Nucleus accumbens (tissue), 56 donors: ENCODE measurements at regions not wholly inside any gene's neighbourhood (a gene's known extent, or its start where the extent isn't known, plus 50 kb on each side); places are given as distances from the start of the nearest gene placed in this dataset.
A peak's percentile ranks its signal among the peaks of the same experiment; 100 is the strongest.

ENCODE experiments used
- DNase-seq, 56 donors: peaks; one replicate each; lab custom pipeline; 2025; lab: John Stamatoyannopoulos, UW

DNA sequence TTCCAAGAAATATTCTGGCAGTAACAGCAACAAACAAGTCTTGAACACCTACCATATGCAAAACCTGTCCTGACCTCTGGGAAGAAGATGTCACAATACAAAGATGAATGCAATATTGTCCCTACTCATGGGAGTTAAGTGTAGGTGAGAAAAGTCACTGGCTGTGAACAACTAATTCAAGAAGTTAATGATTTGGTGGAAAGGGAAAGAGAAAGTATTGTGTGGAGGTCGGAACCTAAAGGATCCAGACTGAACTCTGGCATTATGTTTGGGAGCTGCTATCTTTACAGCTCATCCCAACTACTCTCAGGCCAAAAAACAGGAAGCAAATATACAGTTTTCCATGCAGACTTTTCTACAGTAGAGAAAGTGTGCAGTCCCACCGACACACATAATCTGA, 285.3 kb upstream of the PRDM1 start:
- DNase-seq, result no peak

DNA sequence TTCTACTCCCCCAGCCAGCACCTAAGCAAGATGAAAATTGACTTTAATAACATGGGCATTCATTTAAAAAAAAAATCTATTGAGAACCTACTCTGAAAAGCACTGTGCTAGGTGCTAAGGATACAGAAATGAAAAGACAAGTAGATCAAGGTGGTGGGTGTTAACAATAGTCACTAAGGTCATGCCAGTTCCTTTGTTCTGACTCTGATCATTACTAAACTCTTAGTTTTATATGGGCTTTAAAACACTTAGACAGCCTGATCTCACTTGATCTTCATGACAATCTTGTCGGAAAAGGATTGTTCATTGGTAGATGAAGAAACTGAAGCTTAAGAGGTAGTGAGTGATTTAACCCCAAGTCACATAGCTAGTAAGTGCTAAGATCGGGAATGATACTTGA, 285.7 kb upstream of the PRDM1 start:
- DNase-seq, result no peak

DNA sequence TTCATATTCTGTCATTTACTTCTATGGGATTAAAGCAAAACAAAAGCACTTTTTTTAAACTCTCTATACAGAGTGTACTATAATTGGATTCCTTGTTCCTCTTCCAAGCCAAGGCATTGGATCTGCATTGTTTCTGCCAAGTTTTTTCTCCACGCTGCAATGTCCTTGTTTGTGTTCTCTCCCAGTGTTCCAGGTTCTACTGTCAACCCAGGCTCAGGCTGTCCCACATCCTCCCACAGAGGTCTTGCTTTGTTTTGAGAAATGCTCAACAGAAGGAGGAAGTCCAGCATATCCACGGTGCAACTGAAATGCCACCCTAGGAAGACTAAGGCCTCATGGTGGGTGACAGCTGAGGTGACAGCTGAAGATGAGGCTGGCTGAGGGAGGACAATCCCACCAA, 287.1 kb upstream of the PRDM1 start:
- DNase-seq, result no peak

DNA sequence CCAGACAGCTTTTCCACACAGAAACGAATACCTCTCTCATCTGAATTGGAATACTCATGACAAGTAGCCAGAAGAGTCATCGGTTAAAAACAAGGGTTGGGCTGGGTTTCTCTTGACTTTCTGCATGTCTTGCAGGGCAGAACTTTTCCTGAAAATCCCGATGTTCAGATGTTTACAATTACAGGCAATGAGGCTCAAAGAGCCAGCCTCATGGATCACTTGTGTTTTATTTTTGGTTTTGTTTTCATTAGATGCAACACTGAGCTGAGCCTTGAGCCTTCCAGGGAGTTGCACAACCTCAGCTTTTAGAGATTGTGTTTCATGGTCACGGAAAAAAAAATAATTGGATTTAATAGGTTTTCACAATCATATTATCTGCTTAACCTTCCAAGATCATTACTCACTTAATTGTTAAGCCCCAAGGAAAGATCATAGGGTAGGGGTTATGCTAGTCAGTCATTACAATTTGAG, 288.1 kb upstream of the PRDM1 start:
- no peak for DNase-seq

DNA sequence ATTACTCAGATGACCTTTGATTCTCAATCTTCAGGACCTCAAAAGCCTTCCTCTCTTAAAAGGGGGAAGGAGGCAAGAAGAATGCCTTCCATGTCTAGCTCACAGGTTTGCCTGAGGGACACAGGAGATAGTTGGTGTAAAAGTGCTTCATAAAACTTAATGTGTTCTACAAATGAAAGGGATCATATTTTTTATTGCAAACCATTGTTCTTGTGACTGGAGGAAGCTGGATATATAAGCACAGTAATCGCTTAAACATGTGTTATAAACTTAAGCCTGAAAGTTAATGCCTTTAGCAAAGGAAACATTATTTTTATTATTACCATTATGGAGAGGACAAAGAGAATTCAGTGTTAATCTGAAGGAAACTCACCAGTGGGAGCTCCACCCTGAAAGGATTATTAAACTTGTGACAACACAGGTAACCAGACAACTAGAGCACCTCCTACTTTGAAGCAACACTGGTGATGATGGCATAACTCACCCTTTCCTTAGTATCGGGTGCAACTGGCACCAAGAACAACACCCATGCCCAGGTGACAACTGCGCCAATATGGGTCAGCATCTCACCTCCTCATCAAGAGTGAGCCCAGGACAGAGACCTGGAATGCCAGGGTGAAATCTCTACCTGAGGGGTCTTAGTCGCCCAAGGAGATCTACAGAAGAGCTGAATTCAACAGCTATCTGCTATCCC, 288.7 kb upstream of the PRDM1 start:
- DNase-seq, result no peak

DNA sequence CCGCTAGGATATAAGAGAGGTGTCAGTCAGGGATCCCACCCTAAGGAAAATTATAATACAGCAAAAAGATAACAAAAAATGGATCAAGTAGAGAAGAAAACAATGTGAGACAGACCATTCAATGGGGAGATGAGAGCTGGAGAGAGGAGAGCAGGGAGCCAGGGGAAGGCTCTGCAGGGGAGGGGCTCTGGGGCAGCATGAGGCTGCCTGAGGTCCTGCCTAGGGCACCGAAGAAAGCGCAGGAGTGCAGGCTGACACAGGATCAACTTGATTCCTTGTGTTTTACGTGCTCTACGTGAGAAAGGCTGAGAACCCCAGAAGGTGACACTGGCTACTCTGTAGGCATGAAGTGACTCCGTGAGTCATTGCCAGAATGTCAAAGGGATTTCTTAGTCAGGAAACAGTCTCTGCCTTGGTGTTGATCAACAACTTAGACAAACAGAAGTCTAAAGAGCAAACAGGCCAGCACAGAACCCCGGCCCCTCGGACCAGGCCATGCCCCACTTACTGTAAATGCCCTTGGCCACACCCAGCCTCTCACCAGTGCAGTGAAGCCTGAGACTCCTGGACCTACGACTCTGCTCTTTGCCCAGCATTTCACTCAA, 290.1 kb upstream of the PRDM1 start:
- DNase-seq, result no peak

DNA sequence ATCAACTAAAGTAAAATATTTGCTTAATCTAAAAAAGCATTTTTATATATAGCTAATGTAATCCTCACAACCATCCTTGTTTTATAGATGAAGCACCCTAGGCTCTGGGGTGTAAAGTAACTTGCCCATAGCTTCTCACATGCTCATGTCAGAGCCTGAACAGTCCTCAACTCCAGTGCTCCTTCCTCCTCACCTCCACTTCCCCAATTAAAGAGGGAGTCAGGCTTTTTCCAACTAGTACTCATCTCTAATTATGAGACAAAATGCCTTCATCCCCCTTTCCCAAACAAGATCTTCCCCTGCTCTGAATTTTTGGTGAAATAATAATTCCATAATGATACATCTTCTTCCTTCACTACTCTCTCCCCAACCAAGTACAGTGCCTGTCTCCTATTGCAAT, 290.8 kb upstream of the PRDM1 start:
- DNase-seq, result no peak

DNA sequence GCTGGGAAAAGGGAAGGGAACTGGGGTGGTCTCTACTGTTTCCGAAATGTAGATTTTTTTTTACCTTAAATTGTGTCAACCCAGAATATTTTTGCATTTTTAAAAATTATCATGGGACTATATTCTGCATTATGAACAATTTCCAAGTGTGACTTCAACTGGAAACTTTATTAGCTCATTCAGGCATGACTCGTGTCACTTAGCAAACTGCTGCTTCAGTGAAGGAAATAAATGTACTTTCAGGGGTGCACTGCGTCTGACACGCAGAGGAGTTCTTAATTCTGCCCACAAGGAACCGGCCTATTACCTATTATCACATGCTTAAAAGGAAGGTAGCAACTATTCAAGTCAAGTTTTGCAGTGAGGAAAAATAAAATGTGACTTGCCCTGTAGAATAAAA, 291.3 kb upstream of the PRDM1 start:
- no peak for DNase-seq

DNA sequence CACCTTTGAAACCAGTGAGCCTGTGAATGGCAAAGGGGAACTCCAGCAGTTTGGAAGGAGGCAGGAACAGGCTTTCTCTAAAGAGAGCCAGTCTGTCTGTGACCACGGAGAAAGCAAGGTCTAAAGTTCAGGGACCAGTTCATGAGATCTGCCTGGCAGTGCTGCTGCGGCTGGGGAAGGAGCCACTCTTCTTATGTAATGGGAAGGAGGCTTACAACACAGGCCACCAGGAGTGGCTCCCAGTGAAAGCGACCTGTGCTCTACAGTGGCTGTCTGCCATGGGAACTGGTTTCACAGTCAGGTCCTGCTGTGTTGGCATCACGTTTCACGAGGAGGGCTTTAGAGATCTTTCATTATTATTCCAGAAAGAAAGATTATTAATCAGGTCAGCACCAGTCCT, 291.9 kb upstream of the PRDM1 start:
- DNase-seq, result peak in 9 of 56 donors; percentile 7 to 39 (median 17)

DNA sequence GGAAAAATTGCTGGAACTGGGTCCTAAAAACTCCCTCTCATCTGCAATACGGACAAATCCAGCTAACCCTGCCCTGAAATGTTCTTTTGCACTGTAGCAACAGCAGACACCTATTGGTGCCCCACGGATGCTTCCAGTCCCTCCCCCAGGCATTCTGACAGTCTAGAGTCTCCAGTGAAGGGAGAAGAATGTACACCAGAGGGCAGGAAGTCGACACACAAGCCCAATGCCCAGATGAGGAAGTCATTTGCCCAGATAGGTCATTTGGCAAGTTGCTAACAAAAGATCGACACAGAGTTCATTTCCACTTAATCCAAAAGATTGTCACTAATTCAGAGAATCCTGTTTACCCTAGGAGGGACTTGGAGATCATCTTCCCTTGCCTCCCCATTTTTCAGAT, 293.0 kb upstream of the PRDM1 start:
- DNase-seq, result no peak

DNA sequence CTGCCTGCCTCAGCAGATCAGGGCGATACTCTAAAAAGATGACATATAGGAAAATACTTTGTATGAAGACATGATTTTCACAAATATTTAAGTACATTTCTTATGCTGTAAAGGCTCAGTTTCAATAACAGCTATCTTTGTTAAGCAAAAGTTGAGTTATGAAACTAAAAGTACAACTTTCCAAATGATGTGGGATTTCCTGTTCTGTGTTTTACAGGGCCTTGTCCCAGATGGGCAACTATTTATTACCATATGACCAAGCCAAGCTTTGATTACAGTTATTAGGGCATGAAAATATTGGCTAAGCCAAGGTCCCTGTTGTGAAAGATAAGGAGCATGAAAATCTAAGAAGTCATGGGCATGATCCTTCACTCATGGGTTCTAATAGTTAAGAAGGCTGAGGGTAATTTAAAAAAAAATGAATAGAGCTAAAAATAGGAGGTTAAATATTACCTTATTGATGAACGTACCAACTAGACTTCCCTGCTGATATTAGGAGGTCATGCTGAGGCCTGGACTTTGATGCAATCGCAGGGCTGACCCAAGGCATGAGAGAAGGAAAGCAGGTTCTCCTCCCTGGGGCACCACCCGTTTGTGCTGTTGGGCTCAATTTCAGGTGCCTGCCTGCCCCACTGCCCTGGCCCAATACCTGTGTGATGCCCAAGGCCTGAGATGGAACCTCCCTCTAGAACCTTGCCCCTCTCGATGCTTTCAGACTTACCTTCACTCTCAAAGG, 294.4 kb upstream of the PRDM1 start:
- no peak for DNase-seq

DNA sequence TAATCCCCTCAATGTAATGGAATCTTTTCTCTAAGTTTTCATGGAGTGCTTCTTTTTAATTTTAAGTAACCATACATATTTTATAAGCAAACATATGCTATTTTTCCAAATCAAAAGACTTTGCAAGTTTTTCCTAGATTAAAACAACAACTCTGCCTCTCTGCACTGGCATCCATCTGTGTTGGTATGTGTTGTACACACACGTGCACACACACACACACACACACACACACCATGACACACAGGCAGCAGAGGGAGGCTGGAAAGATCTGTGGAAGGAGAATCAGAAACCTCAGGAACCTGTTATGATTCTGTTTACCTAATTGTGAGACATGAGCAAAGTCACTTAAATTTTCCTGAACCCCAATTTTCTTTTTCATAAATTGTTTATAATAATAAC, 295.0 kb upstream of the PRDM1 start:
- no peak for DNase-seq

DNA sequence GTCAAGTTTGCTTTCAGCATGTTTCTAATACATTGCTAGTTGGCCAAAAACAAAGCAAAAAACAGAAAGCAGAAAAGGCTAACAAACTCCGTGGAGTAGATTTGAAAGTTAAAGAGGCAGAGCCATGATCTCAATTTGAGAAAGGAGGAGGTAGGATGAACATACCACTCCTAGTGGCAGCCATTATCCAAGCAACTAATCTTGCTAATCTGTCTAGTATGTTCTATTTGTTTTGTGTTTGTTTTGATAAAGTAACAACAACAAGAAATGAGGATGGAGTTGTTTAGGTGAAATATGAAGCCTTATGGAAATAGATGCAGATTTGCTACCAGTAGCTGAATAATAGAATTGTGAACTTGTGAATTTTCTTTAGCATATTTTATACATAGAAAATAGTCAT, 295.5 kb upstream of the PRDM1 start:
- no peak for DNase-seq

DNA sequence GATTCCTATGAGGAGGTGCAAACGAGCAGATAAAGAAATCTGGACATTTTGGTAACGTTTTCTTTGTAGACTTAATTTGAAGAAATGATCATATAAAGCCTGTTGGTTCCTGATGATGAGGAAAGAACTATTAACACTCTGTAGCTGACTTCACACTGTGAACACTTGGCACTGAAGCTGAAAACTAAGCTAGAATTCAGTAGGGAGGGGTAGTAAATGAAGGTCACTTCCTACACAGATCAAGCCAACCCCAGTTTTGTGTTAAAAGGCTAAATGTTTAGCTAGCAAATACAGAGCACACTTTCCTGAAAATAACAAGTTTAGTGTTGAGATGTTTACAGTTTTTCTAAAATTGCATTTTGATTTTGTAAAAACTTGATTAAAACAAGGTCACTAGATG, 296.2 kb upstream of the PRDM1 start:
- no peak for DNase-seq

DNA sequence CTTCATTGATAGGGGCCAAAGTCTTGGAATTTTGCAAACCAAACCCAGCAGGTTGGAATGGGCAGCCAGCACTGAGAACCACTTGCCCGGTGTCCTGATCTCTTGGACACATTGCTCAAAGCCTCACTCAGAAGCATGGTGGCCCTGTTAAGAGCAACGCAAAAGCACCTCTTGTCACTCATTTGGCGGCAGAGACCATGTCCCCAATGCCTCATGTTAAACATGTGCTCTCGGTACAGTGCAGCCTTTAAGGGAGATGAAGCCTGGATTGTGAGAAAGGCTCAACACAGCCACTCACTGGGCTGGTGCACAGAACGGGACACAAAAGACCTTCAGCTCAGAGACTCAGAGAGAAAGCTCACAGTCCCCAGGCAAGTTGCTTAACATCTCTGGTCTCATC, 298.4 kb upstream of the PRDM1 start:
- no peak for DNase-seq

DNA sequence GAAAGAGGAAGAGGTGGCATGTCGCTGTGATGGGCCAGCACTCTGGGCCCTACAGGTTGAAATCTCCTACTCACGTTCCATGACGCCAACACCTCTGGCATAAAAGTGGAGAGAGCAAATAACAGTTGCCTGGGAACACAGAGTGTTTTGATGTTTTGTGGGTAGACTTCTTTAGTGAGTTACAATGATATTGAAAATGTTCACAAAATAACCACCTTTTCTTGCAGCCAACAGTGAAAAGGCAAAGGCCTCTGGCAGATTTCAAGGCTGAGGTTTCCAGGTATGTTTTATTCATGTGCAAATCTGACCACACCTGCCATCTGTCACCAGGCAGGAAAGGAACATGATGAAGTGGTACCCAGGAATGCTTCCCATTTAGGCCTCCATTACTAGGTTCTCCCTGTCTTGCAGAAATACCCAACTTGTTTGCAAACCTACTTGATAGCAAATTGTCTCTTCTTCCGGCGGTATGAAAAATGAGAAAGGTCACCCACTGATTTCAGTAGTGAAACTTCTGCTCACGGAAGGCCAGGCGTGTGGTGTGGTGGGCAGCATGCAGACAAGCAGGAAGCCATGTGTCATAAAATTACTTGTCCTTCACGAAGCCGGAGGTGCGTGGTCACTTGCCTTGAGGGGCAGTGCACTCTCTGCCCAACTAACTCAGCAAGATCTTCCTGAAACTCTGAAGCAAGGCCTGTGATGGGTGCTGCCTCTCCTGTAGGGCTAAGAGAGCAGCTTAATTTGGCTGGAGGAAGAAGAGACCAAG, 299.1 kb upstream of the PRDM1 start:
- no peak for DNase-seq

DNA sequence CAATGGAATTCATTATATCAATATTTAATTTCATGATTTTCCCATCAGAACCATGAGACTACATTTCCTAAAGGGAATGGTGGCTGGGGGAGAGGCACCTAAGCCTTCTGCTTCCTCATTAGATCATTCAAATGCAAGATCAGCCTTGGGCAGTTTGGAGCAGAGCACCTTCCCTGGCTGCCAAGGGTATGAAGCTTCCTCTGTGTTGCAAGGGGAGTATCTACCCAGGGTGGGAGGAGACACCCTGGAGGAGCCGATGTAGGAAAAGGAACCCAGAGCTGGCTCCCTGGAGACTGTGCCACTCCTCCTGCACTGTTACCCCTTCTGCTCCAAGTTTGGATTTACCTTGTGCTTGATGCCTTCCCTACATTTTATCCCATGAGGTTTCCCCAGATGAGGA, 299.7 kb upstream of the PRDM1 start:
- no peak for DNase-seq

DNA sequence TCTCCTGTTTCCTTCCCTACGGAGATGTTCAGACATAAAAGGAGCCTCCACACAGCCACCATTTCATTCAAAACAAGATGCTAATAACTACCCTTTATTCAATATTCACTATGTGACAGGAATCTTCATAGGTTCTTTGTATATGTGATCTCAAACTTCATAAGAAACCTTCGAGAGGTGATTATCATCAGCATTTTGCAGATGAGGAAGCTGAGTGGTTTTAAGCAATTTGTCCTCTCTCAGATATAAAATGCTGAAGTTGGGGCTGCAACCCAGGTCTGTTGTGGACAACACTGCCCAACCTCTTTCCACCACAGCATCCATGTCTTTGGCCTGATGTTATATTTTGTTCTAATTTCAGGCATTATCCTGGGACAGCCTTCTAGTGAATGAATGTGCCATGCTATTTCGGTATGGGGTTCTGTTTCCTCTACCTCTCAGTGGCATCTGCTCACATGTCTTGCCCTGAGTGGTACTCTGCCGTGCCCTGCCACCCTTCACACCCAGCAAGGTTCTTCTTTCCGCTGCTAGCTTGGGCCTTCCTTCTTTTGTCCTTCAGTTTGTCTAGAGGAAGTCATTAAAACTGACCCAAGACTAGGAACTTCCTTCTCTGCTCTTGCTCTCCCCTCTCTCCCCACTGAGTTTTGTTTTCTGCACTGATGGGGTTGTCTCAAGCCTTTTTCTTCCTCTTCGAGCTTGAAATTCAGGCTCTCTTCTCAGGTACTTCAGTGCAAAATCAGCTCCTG, 300.9 kb upstream of the PRDM1 start:
- DNase-seq, result peak in 1 of 56 donors; percentile 16

DNA sequence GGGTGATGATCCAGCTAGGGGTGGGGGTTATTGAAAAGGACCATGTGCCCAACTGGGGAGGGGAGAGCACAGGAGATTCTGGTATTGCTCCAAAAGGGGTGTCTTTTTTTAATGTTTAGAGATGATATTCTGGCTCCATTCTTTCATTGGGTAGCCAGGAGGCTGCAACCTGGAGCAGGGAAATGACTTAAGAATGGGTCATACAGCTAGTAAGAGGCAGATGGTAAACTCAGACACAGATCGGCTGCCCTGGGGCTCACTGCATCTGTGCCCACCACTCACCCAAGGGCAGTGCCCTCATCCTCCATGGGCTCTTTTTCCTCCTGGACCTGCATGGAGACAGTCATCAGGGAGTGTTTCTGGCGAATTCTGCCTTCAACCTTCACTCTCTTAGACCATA, 302.0 kb upstream of the PRDM1 start:
- no peak for DNase-seq

DNA sequence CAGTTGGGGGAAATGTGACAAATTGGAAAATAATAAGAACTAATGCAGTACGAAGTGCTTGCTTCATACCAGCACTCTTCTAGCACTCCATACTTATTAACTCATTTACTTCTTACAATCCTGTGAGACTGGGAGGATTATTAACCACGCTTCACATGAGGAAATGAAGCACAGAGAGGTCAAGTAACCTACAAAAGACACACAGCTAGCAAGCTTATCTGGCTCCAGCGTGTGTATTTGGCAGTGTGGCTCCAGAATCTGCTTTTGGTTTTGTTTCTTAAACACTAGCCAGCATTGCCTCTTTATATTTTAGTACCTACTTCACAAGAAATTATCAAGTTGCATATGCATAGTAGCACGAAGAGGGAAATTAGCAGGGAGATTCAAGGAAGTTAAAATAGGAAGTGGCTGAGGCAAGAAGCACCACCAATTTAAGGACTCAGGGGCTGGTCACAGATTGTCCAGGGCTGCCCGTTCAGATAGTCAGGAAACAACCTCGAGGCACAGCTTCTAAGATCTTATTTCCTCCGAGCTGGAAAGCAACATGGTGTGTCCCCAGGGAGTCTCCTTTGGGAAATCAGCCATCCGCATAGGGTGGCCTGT, 302.7 kb upstream of the PRDM1 start:
- DNase-seq, result no peak
